T-helper 2 cell treated with Interferon-gamma antibody and Interleukin-4, amounts not matched to agents 5 μg/mL and 100 μg/mL, for 36 hours (primary cell): ENCODE measurements at regions not wholly inside any gene's neighbourhood (a gene's known extent, or its start where the extent isn't known, plus 50 kb on each side); places are given as distances from the start of the nearest gene placed in this dataset.

Experiments
- DNase-seq: peaks from one replicate; pipeline ENCODE4 v3.0.0; 2021; ENCODE audit warnings: low spot score
- H3K27ac Mint-ChIP-seq: one replicate; pipeline ENCODE4 v1.8.0; 2021; ENCODE audit warnings: mild to moderate bottlenecking, mixed read lengths
- H3K27me3 Mint-ChIP-seq: one replicate; pipeline ENCODE4 v1.8.0; 2021; ENCODE audit warnings: low read depth, mixed read lengths
- H3K36me3 Mint-ChIP-seq: one replicate; pipeline ENCODE4 v1.8.0; 2021; ENCODE audit warnings: low read depth, mixed read lengths
- H3K4me1 Mint-ChIP-seq: one replicate; pipeline ENCODE4 v1.8.0; 2021; ENCODE audit warnings: low read depth, mixed read lengths
- H3K4me3 Mint-ChIP-seq: one replicate; pipeline ENCODE4 v1.8.0; 2022; ENCODE audit warnings: mild to moderate bottlenecking, moderate library complexity, mixed read lengths
- H3K9me3 Mint-ChIP-seq: one replicate; pipeline ENCODE4 v1.8.0; 2021; ENCODE audit warnings: mixed read lengths

DNA sequence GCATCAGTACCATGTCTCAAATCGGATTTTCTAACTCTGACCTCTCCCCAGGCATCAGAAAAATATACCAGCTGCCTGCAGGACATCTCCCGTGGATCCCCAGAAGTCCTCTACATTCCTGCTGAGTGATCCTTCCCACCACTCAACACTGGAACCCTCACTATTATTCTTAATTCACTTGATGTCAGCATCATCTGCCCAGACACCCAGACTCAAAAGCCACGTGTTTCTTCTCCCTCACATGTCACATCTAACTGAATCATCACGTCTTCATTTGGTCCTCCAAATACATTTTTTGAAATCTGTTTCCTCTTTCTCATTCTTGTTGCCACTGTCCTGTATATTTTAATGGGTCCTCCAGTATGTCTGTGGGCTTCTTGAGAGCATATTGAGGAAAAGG lies 218.6 kb downstream of the HRH4 start:
- peaks cover 2% of the 10 kb centered on the region for H3K36me3 Mint-ChIP-seq
- peaks cover 15% of the 10 kb centered on the region for H3K9me3 Mint-ChIP-seq
- no peak for DNase-seq
- H3K27ac Mint-ChIP-seq, result no peak overlapping the region
- peaks cover 13% of the 10 kb centered on the region for H3K4me1 Mint-ChIP-seq
- no peaks in the 10 kb centered on the region for H3K27me3 Mint-ChIP-seq
- no peak overlapping the region for H3K4me3 Mint-ChIP-seq

GRCh38 chr18:24683925-24684324 lies 223.5 kb downstream of the HRH4 start:
- no peaks in the 10 kb centered on the region for H3K27me3 Mint-ChIP-seq
- H3K27ac Mint-ChIP-seq, result no peak overlapping the region
- peaks cover 2% of the 10 kb centered on the region for H3K4me1 Mint-ChIP-seq
- peaks cover 19% of the 10 kb centered on the region for H3K9me3 Mint-ChIP-seq
- no peak for DNase-seq
- H3K4me3 Mint-ChIP-seq, result no peak overlapping the region
- peaks cover 2% of the 10 kb centered on the region for H3K36me3 Mint-ChIP-seq

- DNase-seq, result no peak
- H3K4me1 Mint-ChIP-seq, result no peaks in the 10 kb centered on the region
- peaks cover 2% of the 10 kb centered on the region for H3K36me3 Mint-ChIP-seq
- H3K27me3 Mint-ChIP-seq, result no peaks in the 10 kb centered on the region
- peaks cover 19% of the 10 kb centered on the region for H3K9me3 Mint-ChIP-seq
- no peak overlapping the region for H3K4me3 Mint-ChIP-seq
- H3K27ac Mint-ChIP-seq, result no peak overlapping the region
Measured at GRCh38 chr18:24685254-24685959, 225.0 kb downstream of the HRH4 start.

DNA sequence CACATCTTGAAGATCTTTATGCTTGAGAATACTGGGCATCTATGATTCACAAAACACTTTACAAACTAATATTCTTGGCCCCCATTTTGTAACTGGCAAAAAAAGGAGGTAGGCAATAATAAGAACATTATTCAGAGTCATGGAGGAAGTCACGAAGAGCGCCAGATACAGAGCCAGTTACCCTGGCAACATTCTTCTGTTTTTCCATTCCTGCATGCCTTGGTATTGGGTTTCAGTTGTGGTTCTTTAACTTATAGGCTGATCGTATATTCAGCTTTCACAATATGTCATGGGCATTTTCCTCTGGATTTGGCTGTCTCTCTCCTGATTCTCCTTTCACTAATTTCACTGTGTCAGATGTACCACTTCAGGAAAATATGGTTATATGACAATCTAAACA lies 234.7 kb downstream of the HRH4 start:
- DNase-seq, result no peak
- Mint-ChIP-seq H3K36me3 (no peaks in the 10 kb centered on the region), H3K27me3 (no peaks in the 10 kb centered on the region), H3K27ac (no peak overlapping the region), H3K4me3 (no peak overlapping the region), H3K9me3 (peaks cover 31% of the 10 kb centered on the region), H3K4me1 (no peaks in the 10 kb centered on the region)

- H3K27me3 Mint-ChIP-seq, result peaks cover 3% of the 10 kb centered on the region
- no peak for DNase-seq
- no peaks in the 10 kb centered on the region for H3K36me3 Mint-ChIP-seq
- peaks cover 17% of the 10 kb centered on the region for H3K9me3 Mint-ChIP-seq
- H3K4me3 Mint-ChIP-seq, result no peak overlapping the region
- H3K27ac Mint-ChIP-seq, result no peak overlapping the region
- H3K4me1 Mint-ChIP-seq, result no peaks in the 10 kb centered on the region
Measured at GRCh38 chr18:24702001-24702515, 241.6 kb downstream of the HRH4 start.

- Mint-ChIP-seq H3K4me1 (no peaks in the 10 kb centered on the region), H3K4me3 (no peak overlapping the region), H3K27ac (no peak overlapping the region), H3K9me3 (peaks cover 17% of the 10 kb centered on the region), H3K27me3 (peaks cover 3% of the 10 kb centered on the region), H3K36me3 (no peaks in the 10 kb centered on the region)
- DNase-seq, result no peak
Measured at GRCh38 chr18:24703316-24703715, 242.9 kb downstream of the HRH4 start.

GRCh38 chr18:24704946-24705630 lies 244.7 kb downstream of the HRH4 start:
- DNase-seq, result no peak
- no peak overlapping the region for H3K4me3 Mint-ChIP-seq
- H3K9me3 Mint-ChIP-seq, result peaks cover 21% of the 10 kb centered on the region

GRCh38 chr18:24710474-24710873 lies 250.0 kb downstream of the HRH4 start:
- H3K36me3 Mint-ChIP-seq, result no peaks in the 10 kb centered on the region
- H3K4me3 Mint-ChIP-seq, result no peak overlapping the region
- peaks cover 4% of the 10 kb centered on the region for H3K9me3 Mint-ChIP-seq
- H3K27me3 Mint-ChIP-seq, result no peaks in the 10 kb centered on the region
- no peak for DNase-seq
- H3K4me1 Mint-ChIP-seq, result no peaks in the 10 kb centered on the region
- no peak overlapping the region for H3K27ac Mint-ChIP-seq

More at GRCh38 chr18:24704946-24705630, 244.7 kb downstream of the HRH4 start:
- Mint-ChIP-seq H3K27ac (no peak overlapping the region), H3K4me1 (no peaks in the 10 kb centered on the region), H3K27me3 (peaks cover 3% of the 10 kb centered on the region), H3K36me3 (no peaks in the 10 kb centered on the region)

GRCh38 chr18:24719791-24720190 lies 259.4 kb downstream of the HRH4 start:
- peaks cover 19% of the 10 kb centered on the region for H3K27me3 Mint-ChIP-seq
- no peak overlapping the region for H3K27ac Mint-ChIP-seq
- H3K36me3 Mint-ChIP-seq, result no peaks in the 10 kb centered on the region
- H3K4me3 Mint-ChIP-seq, result no peak overlapping the region
- no peaks in the 10 kb centered on the region for H3K9me3 Mint-ChIP-seq
- DNase-seq, result no peak
- no peaks in the 10 kb centered on the region for H3K4me1 Mint-ChIP-seq

GRCh38 chr18:24721388-24721787 lies 261.0 kb downstream of the HRH4 start:
- Mint-ChIP-seq H3K4me3 (no peak overlapping the region), H3K27ac (no peak overlapping the region), H3K9me3 (no peaks in the 10 kb centered on the region), H3K27me3 (peaks cover 19% of the 10 kb centered on the region), H3K4me1 (no peaks in the 10 kb centered on the region), H3K36me3 (no peaks in the 10 kb centered on the region)
- no peak for DNase-seq

DNA sequence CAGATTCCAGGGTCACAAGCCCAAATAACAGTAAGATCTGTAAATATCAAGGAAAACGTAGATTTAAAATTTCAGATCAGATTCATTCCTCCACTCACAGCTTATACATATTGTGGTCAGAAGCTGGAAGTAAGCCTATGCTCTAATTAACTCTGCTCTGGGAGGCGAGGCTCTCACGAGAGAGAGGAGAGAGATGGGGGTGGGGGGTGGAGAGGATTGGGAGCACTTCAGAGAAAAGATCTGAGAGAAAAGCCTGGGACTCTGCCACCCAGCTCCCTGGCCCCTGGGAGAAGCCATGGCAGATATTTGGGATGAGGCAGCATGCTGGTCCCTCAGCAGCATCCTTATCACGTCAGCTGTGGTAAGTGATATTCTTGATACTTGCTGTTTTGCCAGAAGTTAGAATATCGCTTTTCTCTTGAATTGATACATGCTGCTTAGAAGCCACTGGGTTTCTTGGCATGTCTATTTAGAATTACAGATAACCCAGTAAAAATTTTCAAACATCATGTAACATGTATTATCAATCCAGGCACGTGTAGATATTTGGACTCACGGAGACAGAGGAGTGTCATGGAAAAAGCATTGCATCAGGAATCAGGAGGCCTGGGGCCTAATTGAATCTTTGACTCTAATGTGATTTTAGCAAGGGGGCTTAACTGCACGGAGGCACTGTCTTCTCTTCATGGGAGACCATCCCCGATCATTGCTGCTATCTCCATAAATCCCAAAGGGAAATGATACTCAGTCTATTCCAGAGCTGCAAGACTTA lies 265.4 kb downstream of the HRH4 start:
- H3K27ac Mint-ChIP-seq, result no peak overlapping the region
- no peaks in the 10 kb centered on the region for H3K9me3 Mint-ChIP-seq
- H3K4me1 Mint-ChIP-seq, result no peaks in the 10 kb centered on the region
- H3K4me3 Mint-ChIP-seq, result no peak overlapping the region
- no peaks in the 10 kb centered on the region for H3K36me3 Mint-ChIP-seq
- peaks cover 11% of the 10 kb centered on the region for H3K27me3 Mint-ChIP-seq
- DNase-seq, result no peak

GRCh38 chr18:24726727-24727492 lies 266.5 kb downstream of the HRH4 start:
- peak; percentile 22 for DNase-seq
- no peaks in the 10 kb centered on the region for H3K36me3 Mint-ChIP-seq
- H3K9me3 Mint-ChIP-seq, result no peaks in the 10 kb centered on the region
- peaks cover 3% of the 10 kb centered on the region for H3K27me3 Mint-ChIP-seq
- no peak overlapping the region for H3K27ac Mint-ChIP-seq
- H3K4me3 Mint-ChIP-seq, result no peak overlapping the region
- H3K4me1 Mint-ChIP-seq, result no peaks in the 10 kb centered on the region

DNA sequence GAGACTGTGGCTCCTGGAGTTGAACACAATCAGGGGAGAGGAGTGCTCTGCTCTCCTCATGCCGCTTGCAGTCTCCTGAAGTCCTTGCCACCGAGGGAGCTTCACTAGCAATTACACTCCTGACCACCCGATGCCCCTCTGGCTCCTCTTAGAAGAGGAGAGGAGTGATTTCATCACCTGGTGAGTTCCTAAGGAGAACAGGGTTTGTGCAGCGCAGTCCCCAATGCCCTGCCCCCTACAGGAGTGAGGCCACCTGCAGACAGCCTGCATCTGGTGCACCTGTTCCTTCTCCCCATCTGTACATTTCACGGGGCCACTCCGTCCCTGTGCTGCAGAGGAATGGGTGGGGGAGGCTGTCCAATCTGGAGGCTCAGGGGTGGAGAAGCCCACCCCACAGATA lies 267.2 kb downstream of the HRH4 start:
- Mint-ChIP-seq H3K27ac (no peak overlapping the region), H3K4me1 (no peaks in the 10 kb centered on the region), H3K27me3 (peaks cover 3% of the 10 kb centered on the region), H3K9me3 (no peaks in the 10 kb centered on the region), H3K36me3 (no peaks in the 10 kb centered on the region), H3K4me3 (no peak overlapping the region)
- no peak for DNase-seq
